ENCODE measurements at regions not wholly inside any gene's neighbourhood (a gene's known extent, or its start where the extent isn't known, plus 50 kb on each side); places are given as distances from the start of the nearest gene placed in this dataset.

DNA sequence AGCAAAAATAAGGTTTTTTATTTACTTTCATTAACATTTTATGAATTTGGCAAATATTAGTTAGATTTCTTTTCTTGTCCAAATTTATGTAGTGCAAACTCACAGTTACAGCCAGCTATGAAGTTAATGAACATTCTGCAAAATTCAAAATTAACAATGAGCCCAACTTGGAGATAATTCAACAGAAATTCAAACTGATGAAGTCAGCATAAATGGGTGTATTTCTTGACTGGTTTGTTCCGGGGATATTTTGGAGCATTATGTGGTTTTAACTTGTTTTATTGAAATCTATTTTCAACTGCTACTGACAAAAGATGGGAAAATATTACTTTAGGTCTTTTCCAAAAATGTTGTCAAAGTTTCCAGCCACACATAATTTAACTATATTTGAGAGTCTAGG lies 807.9 kb downstream of the CDH8 start:
- Histone ChIP-seq H3K4me2 (no peak overlapping the region), H2AFZ (no peak overlapping the region), H3K9me2 (ENCODE audit: insufficient read depth) (no peaks in the 10 kb centered on the region), H3K27me3 (ENCODE audit: insufficient read depth) (no peaks in the 10 kb centered on the region), H3F3A (replicated peaks; ENCODE audit: low read depth) (no peaks in the 10 kb centered on the region), H3K4me1 (ENCODE audit: insufficient read depth) (no peaks in the 10 kb centered on the region), H3K79me2 (replicated peaks; ENCODE audit: insufficient read depth) (no peaks in the 10 kb centered on the region), H3K27ac (ENCODE audit: low read depth) (no peak overlapping the region), H3K4me3 (no peak overlapping the region), H4K20me1 (replicated peaks; ENCODE audit: insufficient read depth) (no peaks in the 10 kb centered on the region), H3K36me3 (ENCODE audit: insufficient read depth) (no peaks in the 10 kb centered on the region)
- ATAC-seq: no peak
- no peak overlapping the region for H3K27ac Mint-ChIP-seq
- no peak overlapping the region for H3K4me3 Mint-ChIP-seq
- H3K27me3 Mint-ChIP-seq (ENCODE audit: insufficient read depth, low read depth, poor library complexity): no peaks in the 10 kb centered on the region
- no peaks in the 10 kb centered on the region for H3K9me3 Mint-ChIP-seq
- H3K4me1 Mint-ChIP-seq: no peaks in the 10 kb centered on the region
- DNase-seq (ENCODE audit: low spot score): no peak
- no peak for TF ChIP-seq JUNB (IDR thresholded peaks at IDR 0.05; ENCODE audit: unreplicated experiment)
- TF ChIP-seq EZH2 (IDR thresholded peaks at IDR 0.05; ENCODE audit: low read depth, unreplicated experiment): no peak
- no peak for TF ChIP-seq STAT1 (IDR thresholded peaks at IDR 0.05; ENCODE audit: unreplicated experiment)
- no peak for TF ChIP-seq EZH2phosphoT487 (IDR thresholded peaks at IDR 0.05; ENCODE audit: unreplicated experiment)
- TF ChIP-seq, protein P1, sequence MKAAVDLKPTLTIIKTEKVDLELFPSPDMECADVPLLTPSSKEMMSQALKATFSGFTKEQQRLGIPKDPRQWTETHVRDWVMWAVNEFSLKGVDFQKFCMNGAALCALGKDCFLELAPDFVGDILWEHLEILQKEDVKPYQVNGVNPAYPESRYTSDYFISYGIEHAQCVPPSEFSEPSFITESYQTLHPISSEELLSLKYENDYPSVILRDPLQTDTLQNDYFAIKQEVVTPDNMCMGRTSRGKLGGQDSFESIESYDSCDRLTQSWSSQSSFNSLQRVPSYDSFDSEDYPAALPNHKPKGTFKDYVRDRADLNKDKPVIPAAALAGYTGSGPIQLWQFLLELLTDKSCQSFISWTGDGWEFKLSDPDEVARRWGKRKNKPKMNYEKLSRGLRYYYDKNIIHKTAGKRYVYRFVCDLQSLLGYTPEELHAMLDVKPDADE (IDR thresholded peaks at IDR 0.05): no peak
- TF ChIP-seq, protein P2, sequence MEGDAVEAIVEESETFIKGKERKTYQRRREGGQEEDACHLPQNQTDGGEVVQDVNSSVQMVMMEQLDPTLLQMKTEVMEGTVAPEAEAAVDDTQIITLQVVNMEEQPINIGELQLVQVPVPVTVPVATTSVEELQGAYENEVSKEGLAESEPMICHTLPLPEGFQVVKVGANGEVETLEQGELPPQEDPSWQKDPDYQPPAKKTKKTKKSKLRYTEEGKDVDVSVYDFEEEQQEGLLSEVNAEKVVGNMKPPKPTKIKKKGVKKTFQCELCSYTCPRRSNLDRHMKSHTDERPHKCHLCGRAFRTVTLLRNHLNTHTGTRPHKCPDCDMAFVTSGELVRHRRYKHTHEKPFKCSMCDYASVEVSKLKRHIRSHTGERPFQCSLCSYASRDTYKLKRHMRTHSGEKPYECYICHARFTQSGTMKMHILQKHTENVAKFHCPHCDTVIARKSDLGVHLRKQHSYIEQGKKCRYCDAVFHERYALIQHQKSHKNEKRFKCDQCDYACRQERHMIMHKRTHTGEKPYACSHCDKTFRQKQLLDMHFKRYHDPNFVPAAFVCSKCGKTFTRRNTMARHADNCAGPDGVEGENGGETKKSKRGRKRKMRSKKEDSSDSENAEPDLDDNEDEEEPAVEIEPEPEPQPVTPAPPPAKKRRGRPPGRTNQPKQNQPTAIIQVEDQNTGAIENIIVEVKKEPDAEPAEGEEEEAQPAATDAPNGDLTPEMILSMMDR (conservative IDR thresholded peaks at IDR 0.05; ENCODE audit: low read depth in 2 of 2): no peak
- TF ChIP-seq POLR2AphosphoS5 (IDR thresholded peaks at IDR 0.05; ENCODE audit: low read depth): no peak
- TF ChIP-seq ZNF331 (CRISPR knock-in tag; IDR thresholded peaks at IDR 0.05; ENCODE audit: low read depth): no peak
- no peak for TF ChIP-seq ZNF462 (CRISPR knock-in tag; IDR thresholded peaks at IDR 0.05)
- TF ChIP-seq NANOG (IDR thresholded peaks at IDR 0.05; ENCODE audit: borderline replicate concordance): no peak
- no peak for TF ChIP-seq REST (IDR thresholded peaks at IDR 0.05; ENCODE audit: unreplicated experiment)
- TF ChIP-seq ZNF114 (CRISPR knock-in tag; IDR thresholded peaks at IDR 0.05): no peak
- TF ChIP-seq CREB1 (CRISPR knock-in tag; IDR thresholded peaks at IDR 0.05; ENCODE audit: low read depth): no peak
- H3K36me3 Mint-ChIP-seq (ENCODE audit: low read depth): no peaks in the 10 kb centered on the region
